ENCODE measurements at regions not wholly inside any gene's neighbourhood (a gene's known extent, or its start where the extent isn't known, plus 50 kb on each side); places are given as distances from the start of the nearest gene placed in this dataset.

GRCh38 chr4:65918212-65918611, 247.9 kb upstream of the EPHA5 start:
- TF ChIP-seq POLR2A (IDR thresholded peaks at IDR 0.05; ENCODE audit: low read depth, low read length) (no peak), POLR2AphosphoS5 (IDR thresholded peaks at IDR 0.05; ENCODE audit: low read depth, low read length) (no peak), TAF1 (IDR thresholded peaks at IDR 0.05; ENCODE audit: low read depth, low read length) (no peak)
